Ascending aorta (tissue), 2 donors: ENCODE measurements at regions not wholly inside any gene's neighbourhood (a gene's known extent, or its start where the extent isn't known, plus 50 kb on each side); places are given as distances from the start of the nearest gene placed in this dataset.

Experiments used
- DNase-seq, 2 donors: peaks; one replicate each; pipeline ENCODE4 v3.0.0-alpha.2; 2019; ENCODE audit warnings: low spot score in 2 of 2
- H3K27ac ChIP-seq, 2 donors: fragments of 200-600 bp; sonication (generic); one replicate each; pipeline ENCODE4 v1.5.1; 2016 to 2017; ENCODE audit warnings: mild to moderate bottlenecking in 1 of 2
- H3K27me3 ChIP-seq: fragments of 200-600 bp; sonication (generic); one replicate; pipeline ENCODE4 v1.5.1; 2017
- H3K36me3 ChIP-seq, 2 donors: fragments of 200-600 bp; sonication (generic); one replicate each; pipeline ENCODE4 v1.5.1; 2016
- H3K4me1 ChIP-seq, 2 donors: fragments of 200-600 bp; sonication (generic); one replicate each; pipeline ENCODE4 v1.5.1; 2016 to 2017; ENCODE audit warnings: mild to moderate bottlenecking in 1 of 2
- H3K4me3 ChIP-seq, 2 donors: fragments of 200-600 bp; sonication (generic); one replicate each; pipeline ENCODE4 v1.5.1; 2016 to 2017; ENCODE audit warnings: mild to moderate bottlenecking in 1 of 2
- H3K9me3 ChIP-seq, 2 donors: fragments of 200-600 bp; sonication (generic); one replicate each; pipeline ENCODE4 v1.5.1; 2016
- CTCF ChIP-seq, 3 experiments: fragments of 200-600 bp in 2 of 3; fragments of 450-650 bp in 1 of 3; sonication (generic) in 2 of 3; IDR thresholded peaks; one replicate each; pipeline ENCODE4 v1.5.1; 2016 to 2019; ENCODE audit warnings: antibody characterized with exemption in 3 of 3, mild to moderate bottlenecking in 1 of 3, moderate library complexity in 1 of 3
- intact Hi-C: fragments of 100-400 bp; cut with DNase I; formaldehyde crosslinking; loops from one replicate; pipeline ENCODE4 v1.15.1; 2023

DNA sequence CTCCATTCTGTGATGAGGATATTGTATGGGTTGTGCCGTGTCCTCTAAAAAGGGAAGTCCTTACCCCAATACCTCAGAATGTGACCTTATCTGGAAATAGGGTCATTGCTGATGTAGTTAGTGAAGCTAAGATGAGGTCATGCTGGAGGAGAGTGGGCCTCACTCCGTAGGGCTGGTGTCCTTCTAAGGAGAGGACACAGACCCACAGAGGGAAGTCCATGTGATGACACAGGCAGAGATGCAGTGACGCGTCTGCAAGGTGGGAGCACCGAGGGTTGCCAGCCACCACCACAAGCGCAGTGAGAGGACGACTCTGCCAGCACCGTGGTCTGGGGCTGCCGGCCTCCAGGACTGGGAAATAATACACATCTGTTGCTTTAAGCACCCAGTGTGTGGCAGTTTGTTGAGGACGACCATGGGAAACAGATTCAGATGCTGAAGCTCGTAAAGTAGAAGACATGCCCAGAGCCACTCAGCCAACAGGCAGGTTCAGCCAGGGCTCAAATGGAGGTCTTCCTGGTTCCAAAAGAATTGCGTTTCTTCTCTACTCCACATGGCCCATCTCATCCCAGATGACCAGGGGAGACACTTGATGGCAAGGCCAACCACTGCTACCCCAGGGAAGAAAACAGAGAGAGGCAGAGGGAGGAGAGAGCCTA, 59.2 kb upstream of the DUSP22 start:
- H3K27me3 ChIP-seq, result no peaks in the 10 kb centered on the region
- DNase-seq, result no peak
- no peaks in the 10 kb centered on the region for H3K9me3 ChIP-seq
- H3K4me1 ChIP-seq, result no peaks in the 10 kb centered on the region
- intact Hi-C loops, result no loop called here
- H3K4me3 ChIP-seq, result no peak overlapping the region
- H3K36me3 ChIP-seq, result no peaks in the 10 kb centered on the region
- H3K27ac ChIP-seq, result no peak overlapping the region
- TF ChIP-seq CTCF (IDR thresholded peaks at IDR 0.05), result no peak

DNA sequence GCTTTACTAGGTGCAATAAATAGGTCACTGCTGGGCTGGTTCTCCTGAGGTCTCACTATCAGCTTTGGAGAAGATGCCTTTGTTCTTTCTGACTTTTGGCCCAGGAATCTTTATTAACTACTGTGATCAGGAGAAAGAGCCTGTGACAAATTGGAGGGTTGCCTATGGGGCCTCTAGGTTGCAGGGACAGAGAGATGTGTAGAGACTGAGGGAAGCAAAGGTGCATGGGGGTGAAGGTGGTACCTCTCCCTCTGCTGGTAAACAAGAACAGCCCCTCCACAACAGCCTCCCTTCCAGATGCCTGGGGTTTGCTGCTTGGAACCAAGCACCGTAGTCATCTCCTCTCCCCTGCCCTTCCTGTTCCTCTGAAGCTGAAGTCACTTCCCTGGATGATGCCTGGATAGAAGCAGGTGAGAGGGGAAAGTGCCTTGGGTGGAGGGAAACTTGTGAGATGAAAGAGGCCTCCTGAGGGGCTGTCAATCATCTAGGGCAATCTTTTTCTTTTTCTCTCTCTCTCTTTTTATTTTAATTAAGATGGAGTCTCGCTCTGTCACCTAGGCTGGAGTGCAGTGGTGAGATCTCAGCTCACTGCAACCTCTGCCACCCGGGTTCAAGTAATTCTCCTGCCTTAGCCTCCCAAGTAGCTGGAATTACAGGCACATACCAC, 57.4 kb upstream of the DUSP22 start:
- intact Hi-C loops, result no loop called here
- Histone ChIP-seq H3K27ac (no peak overlapping the region), H3K4me1 (no peaks in the 10 kb centered on the region), H3K9me3 (no peaks in the 10 kb centered on the region), H3K4me3 (no peak overlapping the region), H3K27me3 (no peaks in the 10 kb centered on the region), H3K36me3 (no peaks in the 10 kb centered on the region)
- no peak for TF ChIP-seq CTCF (IDR thresholded peaks at IDR 0.05)
- DNase-seq, result no peak

DNA sequence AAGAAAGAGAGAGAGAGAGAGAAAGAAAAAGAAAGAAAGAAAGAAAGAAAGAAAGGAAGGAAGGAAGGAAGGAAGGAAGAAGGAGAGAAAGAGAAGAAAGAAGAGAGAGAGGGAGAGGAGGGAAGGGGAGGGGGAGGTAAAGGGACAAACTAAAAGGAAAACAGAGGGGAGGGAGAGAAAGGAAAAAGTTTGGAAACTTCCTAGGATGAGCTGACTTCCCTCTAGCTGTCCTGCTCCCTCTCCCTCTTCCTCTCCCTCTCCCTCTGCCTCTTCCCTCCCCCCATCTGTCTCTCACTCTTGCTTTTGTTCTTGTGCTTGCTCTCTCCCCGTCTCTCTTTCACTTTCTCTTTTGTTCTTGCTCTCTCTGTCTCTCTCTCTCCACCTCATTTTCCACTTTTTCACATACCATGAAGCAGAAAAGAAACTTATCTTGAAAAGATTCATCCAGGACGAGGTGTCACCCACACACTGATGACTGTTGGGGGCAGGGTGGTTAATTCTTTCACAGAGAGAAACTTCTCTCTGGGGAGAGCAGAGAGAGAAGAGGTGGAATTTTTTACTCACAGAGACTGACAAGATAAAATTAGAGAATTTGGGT, 56.4 kb upstream of the DUSP22 start:
- Histone ChIP-seq H3K36me3 (no peaks in the 10 kb centered on the region), H3K9me3 (no peaks in the 10 kb centered on the region), H3K27me3 (no peaks in the 10 kb centered on the region), H3K4me3 (peak overlapping the region; percentile 13 to 39), H3K27ac (no peak overlapping the region), H3K4me1 (no peaks in the 10 kb centered on the region)
- no peak for TF ChIP-seq CTCF (IDR thresholded peaks at IDR 0.05)
- no peak for DNase-seq
- intact Hi-C loops, result no loop called here

- Histone ChIP-seq H3K36me3 (no peaks in the 10 kb centered on the region), H3K4me1 (no peaks in the 10 kb centered on the region), H3K27me3 (no peaks in the 10 kb centered on the region), H3K27ac (no peak overlapping the region), H3K9me3 (no peaks in the 10 kb centered on the region), H3K4me3 (no peak overlapping the region)
- no peak for TF ChIP-seq CTCF (IDR thresholded peaks at IDR 0.05)
- DNase-seq, result no peak
- intact Hi-C loops, result no loop called here
These were observed 55.8 kb upstream of the DUSP22 start for GRCh38 chr6:236519-236918.

GRCh38 chr6:240151-240550, 52.1 kb upstream of the DUSP22 start:
- Histone ChIP-seq H3K4me1 (no peaks in the 10 kb centered on the region), H3K27me3 (no peaks in the 10 kb centered on the region), H3K27ac (no peak overlapping the region), H3K36me3 (no peaks in the 10 kb centered on the region), H3K4me3 (no peak overlapping the region), H3K9me3 (peaks cover 0 to 7% of the 10 kb centered on the region in 2 donors)
- intact Hi-C loops, result no loop called here
- TF ChIP-seq CTCF (IDR thresholded peaks at IDR 0.05), result no peak
- no peak for DNase-seq
